AG10803 (cell line): ENCODE measurements at regions not wholly inside any gene's neighbourhood (a gene's known extent, or its start where the extent isn't known, plus 50 kb on each side); places are given as distances from the start of the nearest gene placed in this dataset.

Source experiments
- DNase-seq: peaks from one replicate; pipeline ENCODE4 v3.0.0; 2010; ENCODE audit warnings: low read depth
- H3K4me3 ChIP-seq: 2 replicates; pipeline ENCODE4 v1.5.1; 2011; ENCODE audit warnings: mild to moderate bottlenecking, low read length, control low read depth
- CTCF ChIP-seq: conservative IDR thresholded peaks from 2 replicates; pipeline ENCODE4 v1.5.1; 2011; ENCODE audit warnings: mild to moderate bottlenecking, low read length, control low read depth, inconsistent platforms

GRCh38 chr5:32955814-32956213 lies 244.7 kb downstream of the NPR3 start:
- no peak for TF ChIP-seq CTCF
- no peak for DNase-seq
- no peak overlapping the region for H3K4me3 ChIP-seq

GRCh38 chr5:32960340-32961058 lies 249.4 kb downstream of the NPR3 start:
- H3K4me3 ChIP-seq, result no peak overlapping the region
- TF ChIP-seq CTCF, result no peak
- DNase-seq, result peak; percentile 75

DNA sequence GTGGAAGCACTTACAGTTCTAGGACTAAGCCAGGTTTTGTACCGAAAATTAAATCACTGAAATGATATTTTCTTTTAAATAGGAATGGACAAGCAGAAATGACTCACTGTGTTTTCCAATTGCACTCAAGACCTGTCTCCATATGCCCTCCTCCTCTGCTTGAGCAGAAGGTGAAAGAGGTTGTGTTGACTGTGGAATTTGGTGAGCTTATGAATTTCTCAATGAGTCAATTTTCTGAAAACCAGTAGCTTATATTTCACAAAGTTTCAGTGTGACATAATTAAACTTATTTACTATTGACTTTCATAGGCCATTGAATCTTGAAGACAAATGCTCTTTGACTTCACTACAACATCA lies 249.9 kb downstream of the NPR3 start:
- TF ChIP-seq CTCF, result no peak
- peak; percentile 66 for DNase-seq
- no peak overlapping the region for H3K4me3 ChIP-seq

DNA sequence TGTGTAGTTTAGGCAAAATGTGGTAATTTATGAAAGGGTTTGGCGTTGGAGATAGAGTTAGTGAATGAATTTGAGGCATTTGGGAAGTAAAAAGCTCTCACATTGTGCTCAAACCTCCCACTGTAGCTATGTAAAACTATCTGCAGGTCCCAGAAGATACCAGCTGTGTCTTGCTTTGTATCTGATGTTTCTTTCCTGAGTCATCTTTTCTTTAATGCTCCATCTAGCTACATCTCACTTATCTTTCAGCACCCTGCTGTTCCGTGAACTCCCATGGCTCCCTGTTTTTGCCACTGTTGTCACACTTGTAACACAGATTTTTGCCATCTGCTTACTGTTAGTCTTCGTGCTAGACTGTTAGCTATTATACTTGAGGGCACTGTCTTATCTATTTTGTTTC lies 253.1 kb downstream of the NPR3 start:
- no peak for TF ChIP-seq CTCF
- DNase-seq, result peak; percentile 69
- H3K4me3 ChIP-seq, result no peak overlapping the region

DNA sequence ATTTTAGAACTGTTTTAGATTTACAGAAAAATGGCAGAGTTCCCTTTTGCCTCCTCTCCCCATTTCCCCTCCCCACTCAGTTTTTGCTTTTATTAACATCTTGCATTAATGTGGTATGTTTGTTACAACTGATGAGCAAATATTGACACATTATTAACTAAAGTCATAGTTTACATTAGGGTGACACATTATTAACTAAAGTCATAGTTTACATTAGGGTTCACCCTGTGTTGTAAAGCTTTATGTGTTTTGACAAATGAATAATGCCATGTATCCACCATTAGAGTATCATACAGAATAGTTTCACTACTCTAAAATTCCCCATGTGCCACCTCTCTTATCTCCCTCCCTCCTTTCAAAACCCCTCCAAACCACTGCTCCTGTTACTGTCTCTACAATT lies 262.5 kb downstream of the NPR3 start:
- DNase-seq, result no peak
- no peak for TF ChIP-seq CTCF

DNA sequence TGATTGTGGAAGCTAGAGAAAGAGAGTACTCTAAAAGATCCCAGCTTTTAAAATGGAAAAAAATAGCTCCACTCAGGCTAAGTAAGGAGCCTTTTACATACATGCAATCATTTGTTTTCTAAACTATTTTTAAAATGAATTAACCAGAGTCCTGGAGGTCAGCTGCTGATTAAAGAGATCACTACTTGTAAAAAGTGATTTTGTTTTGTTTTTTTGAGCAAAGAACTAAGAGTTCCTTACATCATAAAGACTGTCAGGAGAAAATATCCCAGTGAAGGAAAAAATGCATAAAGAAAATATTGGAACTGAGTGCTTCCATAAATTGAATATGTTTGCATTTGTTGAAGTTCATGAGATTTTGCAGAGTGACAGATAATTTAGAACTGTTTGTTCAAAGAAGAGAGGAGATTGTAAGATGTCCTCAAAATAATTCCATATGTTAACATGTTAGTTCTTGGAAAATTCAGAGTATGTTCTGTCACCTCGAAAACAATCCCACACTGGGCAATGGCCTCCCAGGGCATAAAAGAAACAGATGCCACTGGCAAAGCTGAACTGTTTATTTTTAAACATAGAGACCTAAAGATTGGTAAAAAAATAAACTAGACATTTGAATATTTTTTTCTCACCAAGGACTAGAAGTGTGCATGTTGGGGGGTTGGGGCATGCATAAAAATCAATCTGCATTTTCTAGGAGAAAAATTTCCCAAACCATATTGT lies 264.7 kb downstream of the NPR3 start:
- DNase-seq, result no peak
- no peak overlapping the region for H3K4me3 ChIP-seq
- TF ChIP-seq CTCF, result no peak

More for the DNA sequence above, 262.5 kb downstream of the NPR3 start:
- no peak overlapping the region for H3K4me3 ChIP-seq

DNA sequence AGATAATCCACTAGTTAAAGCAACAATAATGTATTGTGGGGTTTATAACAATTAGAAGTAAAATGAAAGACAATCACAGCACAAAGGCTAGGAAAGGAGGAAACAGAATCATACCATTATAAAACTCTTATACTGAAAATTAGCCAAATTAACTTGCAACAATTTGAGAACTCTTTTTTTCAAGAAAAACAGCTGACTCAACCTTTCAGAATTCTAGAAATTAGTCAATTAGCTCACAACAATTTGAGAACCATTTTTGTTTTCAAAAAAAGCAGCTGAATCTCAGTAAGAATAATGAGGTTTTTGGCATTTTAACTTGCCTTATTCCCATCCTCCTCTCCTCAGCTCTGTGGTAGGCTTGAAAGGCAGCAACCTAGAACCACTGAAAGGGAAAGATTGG lies 269.9 kb downstream of the NPR3 start:
- DNase-seq, result peak; percentile 13
- no peak overlapping the region for H3K4me3 ChIP-seq
- TF ChIP-seq CTCF, result no peak
